WTC11 (cell line): ENCODE measurements at regions not wholly inside any gene's neighbourhood (a gene's known extent, or its start where the extent isn't known, plus 50 kb on each side); places are given as distances from the start of the nearest gene placed in this dataset.

Experiments
- ATAC-seq: fragments of 200-7000 bp; cut with Tn5 transposase; 2 replicates; pipeline ENCODE4 v1.10.0; 2021; ENCODE audit warnings: mild to moderate bottlenecking, moderate library complexity
- CTCF ChIA-PET: fragments of 300-600 bp; sonication (Branson Sonifier 250); formaldehyde crosslinking; loops from one replicate; lab custom pipeline; 2021; ENCODE audit warnings: antibody characterized with exemption; lab: Charles Lee
- POLR2A ChIA-PET: fragments of 350-600 bp; sonication (Branson Sonifier 250); formaldehyde crosslinking; loops from one replicate; lab custom pipeline; 2021; ENCODE audit warnings: antibody characterized with exemption; lab: Charles Lee
- DNase-seq: peaks from one replicate; pipeline ENCODE4 v3.0.0; 2021; ENCODE audit warnings: low spot score
- H3K27ac Mint-ChIP-seq: 2 replicates; pipeline ENCODE4 v1.8.0; 2021; ENCODE audit warnings: mixed read lengths
- H3K27me3 Mint-ChIP-seq: 2 replicates; pipeline ENCODE4 v1.8.0; 2021; ENCODE audit warnings: low read depth, mild to moderate bottlenecking, moderate library complexity, mixed read lengths
- H3K36me3 Mint-ChIP-seq: 2 replicates; pipeline ENCODE4 v1.8.0; 2021; ENCODE audit warnings: mixed read lengths
- H3K4me1 Mint-ChIP-seq: 2 replicates; pipeline ENCODE4 v1.8.0; 2022; ENCODE audit warnings: mixed read lengths
- H3K4me3 Mint-ChIP-seq: 2 replicates; pipeline ENCODE4 v1.8.0; 2021; ENCODE audit warnings: mild to moderate bottlenecking, moderate library complexity, mixed read lengths
- H3K9me3 Mint-ChIP-seq: 2 replicates; pipeline ENCODE4 v1.8.0; 2021; ENCODE audit warnings: mixed read lengths
- E2F4 ChIP-seq: sonication (generic); formaldehyde crosslinking; IDR thresholded peaks from 2 replicates; pipeline ENCODE4 v1.8.1; 2022; ENCODE audit warnings: low read depth, mild to moderate bottlenecking, moderate library complexity, missing genetic modification reagents, borderline replicate concordance
- FOXJ3 ChIP-seq: sonication (generic); formaldehyde crosslinking; IDR thresholded peaks from 2 replicates; pipeline ENCODE4 v1.9.0; 2021; ENCODE audit warnings: missing genetic modification reagents, mild to moderate bottlenecking, borderline replicate concordance
- HMGXB4 ChIP-seq: sonication (generic); formaldehyde crosslinking; IDR thresholded peaks from 2 replicates; pipeline ENCODE4 v1.8.1; 2023; ENCODE audit warnings: mild to moderate bottlenecking, moderate library complexity, missing genetic modification reagents
- JUN ChIP-seq: sonication (generic); formaldehyde crosslinking; IDR thresholded peaks from 2 replicates; pipeline ENCODE4 v1.8.0; 2023; ENCODE audit warnings: mild to moderate bottlenecking, missing genetic modification reagents
- MLX ChIP-seq: sonication (generic); formaldehyde crosslinking; IDR thresholded peaks from 2 replicates; pipeline ENCODE4 v1.8.1; 2023; ENCODE audit warnings: mild to moderate bottlenecking, missing genetic modification reagents, moderate library complexity
- NFE2L1 ChIP-seq: sonication (generic); formaldehyde crosslinking; IDR thresholded peaks from 2 replicates; pipeline ENCODE4 v1.8.1; 2023; ENCODE audit warnings: missing genetic modification reagents
- OVOL2 ChIP-seq: fragments of 250-450 bp; sonication (Bioruptor Pico); IDR thresholded peaks from 2 replicates; pipeline ENCODE4 v1.9.0; 2021; ENCODE audit warnings: mild to moderate bottlenecking, borderline replicate concordance
- PRDM15 ChIP-seq: sonication (generic); formaldehyde crosslinking; IDR thresholded peaks from 2 replicates; pipeline ENCODE4 v1.8.0; 2022; ENCODE audit warnings: missing genetic modification reagents
- PRRX2 ChIP-seq: fragments of 250-450 bp; sonication (Bioruptor Pico); IDR thresholded peaks from 2 replicates; pipeline ENCODE4 v1.8.0; 2021; ENCODE audit warnings: mild to moderate bottlenecking
- SMAD3 ChIP-seq: sonication (generic); formaldehyde crosslinking; IDR thresholded peaks from 2 replicates; pipeline ENCODE4 v1.8.0; 2022; ENCODE audit warnings: missing genetic modification reagents, mild to moderate bottlenecking, borderline replicate concordance
- TEAD1 ChIP-seq: sonication (generic); formaldehyde crosslinking; IDR thresholded peaks from 2 replicates; pipeline ENCODE4 v1.8.0; 2022; ENCODE audit warnings: mild to moderate bottlenecking, missing genetic modification reagents
- TEAD4 ChIP-seq: sonication (generic); formaldehyde crosslinking; IDR thresholded peaks from 2 replicates; pipeline ENCODE4 v1.8.0; 2022; ENCODE audit warnings: mild to moderate bottlenecking, missing genetic modification reagents
- ZMAT4 ChIP-seq: fragments of 250-450 bp; sonication (Bioruptor Pico); IDR thresholded peaks from 2 replicates; pipeline ENCODE4 v1.9.0; 2021; ENCODE audit warnings: mild to moderate bottlenecking
- ZNF138 ChIP-seq: sonication (generic); formaldehyde crosslinking; conservative IDR thresholded peaks from 2 replicates; pipeline ENCODE4 v1.8.1; 2022; ENCODE audit warnings: mild to moderate bottlenecking, moderate library complexity, missing genetic modification reagents
- ZNF317 ChIP-seq: sonication (generic); formaldehyde crosslinking; IDR thresholded peaks from 2 replicates; pipeline ENCODE4 v1.8.1; 2023; ENCODE audit warnings: low read depth, mild to moderate bottlenecking, moderate library complexity, missing genetic modification reagents, borderline replicate concordance
- ZNF416 ChIP-seq: fragments of 250-450 bp; sonication (Bioruptor Pico); IDR thresholded peaks from 2 replicates; pipeline ENCODE4 v1.9.0; 2021; ENCODE audit warnings: mild to moderate bottlenecking, inconsistent platforms
- ZNF425 ChIP-seq: fragments of 250-450 bp; sonication (Bioruptor Pico); conservative IDR thresholded peaks from 2 replicates; pipeline ENCODE4 v1.9.0; 2021; ENCODE audit warnings: mild to moderate bottlenecking
- ZNF671 ChIP-seq: fragments of 250-450 bp; sonication (Bioruptor Pico); IDR thresholded peaks from 2 replicates; pipeline ENCODE4 v1.8.0; 2021; ENCODE audit warnings: mild to moderate bottlenecking
- TF ChIP-seq, protein P1 (sequence below): sonication (generic); formaldehyde crosslinking; IDR thresholded peaks from 2 replicates; pipeline ENCODE4 v1.8.1; 2023; ENCODE audit warnings: mild to moderate bottlenecking, missing genetic modification reagents, moderate library complexity
- TF ChIP-seq, protein P2 (sequence below): sonication (generic); formaldehyde crosslinking; IDR thresholded peaks from 2 replicates; pipeline ENCODE4 v1.8.0; 2022; ENCODE audit warnings: mild to moderate bottlenecking, missing genetic modification reagents

DNA sequence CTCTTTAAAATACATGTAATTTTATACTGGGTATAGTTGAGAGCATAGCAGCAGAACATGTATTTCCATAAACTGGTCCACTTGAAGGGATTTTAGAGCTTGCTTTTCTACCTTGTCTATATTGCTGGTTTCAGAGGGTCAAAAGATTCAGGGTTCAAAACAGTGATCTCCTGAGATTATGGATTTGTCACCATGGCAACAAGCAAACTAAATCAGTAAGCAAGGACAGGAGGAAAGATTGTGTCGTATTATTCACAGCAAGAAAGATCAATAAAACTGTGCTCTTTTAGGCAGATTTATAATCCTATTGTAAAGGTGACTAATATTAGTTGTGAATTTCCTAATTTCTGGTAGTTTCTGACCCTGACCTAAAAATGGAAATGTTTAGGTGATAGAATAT lies 496.4 kb downstream of the LMO7 start (continued):
- TF ChIP-seq ZNF425 (CRISPR knock-in tag) (no peak), NFE2L1 (CRISPR knock-in tag) (no peak), ZNF317 (CRISPR knock-in tag) (no peak), JUN (CRISPR knock-in tag) (no peak), FOXJ3 (CRISPR knock-in tag) (no peak)

- H3K9me3 Mint-ChIP-seq: peaks cover 6% of the 10 kb centered on the region
- H3K36me3 Mint-ChIP-seq: no peaks in the 10 kb centered on the region
- CTCF ChIA-PET: no interaction called here
- H3K27ac Mint-ChIP-seq: no peak overlapping the region
- DNase-seq (no peak), ATAC-seq (no peak)
- H3K4me3 Mint-ChIP-seq: no peak overlapping the region
- no peaks in the 10 kb centered on the region for H3K4me1 Mint-ChIP-seq
- POLR2A ChIA-PET: no interaction called here
- H3K27me3 Mint-ChIP-seq: no peaks in the 10 kb centered on the region
- no peak for TF ChIP-seq MLX
- no peak for TF ChIP-seq SMAD3 (CRISPR knock-in tag)
- TF ChIP-seq, protein P1, sequence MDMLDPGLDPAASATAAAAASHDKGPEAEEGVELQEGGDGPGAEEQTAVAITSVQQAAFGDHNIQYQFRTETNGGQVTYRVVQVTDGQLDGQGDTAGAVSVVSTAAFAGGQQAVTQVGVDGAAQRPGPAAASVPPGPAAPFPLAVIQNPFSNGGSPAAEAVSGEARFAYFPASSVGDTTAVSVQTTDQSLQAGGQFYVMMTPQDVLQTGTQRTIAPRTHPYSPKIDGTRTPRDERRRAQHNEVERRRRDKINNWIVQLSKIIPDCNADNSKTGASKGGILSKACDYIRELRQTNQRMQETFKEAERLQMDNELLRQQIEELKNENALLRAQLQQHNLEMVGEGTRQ: no peak
- no peak for TF ChIP-seq E2F4
- TF ChIP-seq ZNF671 (CRISPR knock-in tag): no peak
- TF ChIP-seq, protein P2, sequence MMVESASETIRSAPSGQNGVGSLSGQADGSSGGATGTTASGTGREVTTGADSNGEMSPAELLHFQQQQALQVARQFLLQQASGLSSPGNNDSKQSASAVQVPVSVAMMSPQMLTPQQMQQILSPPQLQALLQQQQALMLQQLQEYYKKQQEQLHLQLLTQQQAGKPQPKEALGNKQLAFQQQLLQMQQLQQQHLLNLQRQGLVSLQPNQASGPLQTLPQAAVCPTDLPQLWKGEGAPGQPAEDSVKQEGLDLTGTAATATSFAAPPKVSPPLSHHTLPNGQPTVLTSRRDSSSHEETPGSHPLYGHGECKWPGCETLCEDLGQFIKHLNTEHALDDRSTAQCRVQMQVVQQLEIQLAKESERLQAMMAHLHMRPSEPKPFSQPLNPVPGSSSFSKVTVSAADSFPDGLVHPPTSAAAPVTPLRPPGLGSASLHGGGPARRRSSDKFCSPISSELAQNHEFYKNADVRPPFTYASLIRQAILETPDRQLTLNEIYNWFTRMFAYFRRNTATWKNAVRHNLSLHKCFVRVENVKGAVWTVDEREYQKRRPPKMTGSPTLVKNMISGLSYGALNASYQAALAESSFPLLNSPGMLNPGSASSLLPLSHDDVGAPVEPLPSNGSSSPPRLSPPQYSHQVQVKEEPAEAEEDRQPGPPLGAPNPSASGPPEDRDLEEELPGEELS (CRISPR knock-in tag): no peak
- TF ChIP-seq ZNF416 (CRISPR knock-in tag): no peak
- TF ChIP-seq TEAD4 (CRISPR knock-in tag): no peak
- TF ChIP-seq OVOL2: no peak
These were observed 495.4 kb downstream of the LMO7 start for GRCh38 chr13:76131551-76131950.

- H3K4me1 Mint-ChIP-seq: no peaks in the 10 kb centered on the region
- peaks cover 6% of the 10 kb centered on the region; the same call in 1 of the 2 replicates for H3K36me3 Mint-ChIP-seq
- DNase-seq (no peak), ATAC-seq (no peak)
- H3K27ac Mint-ChIP-seq: no peak overlapping the region
- H3K9me3 Mint-ChIP-seq: peaks cover 22% of the 10 kb centered on the region
- TF ChIP-seq ZMAT4 (CRISPR knock-in tag) (no peak), TEAD1 (CRISPR knock-in tag) (no peak), PRRX2 (CRISPR knock-in tag) (no peak), ZNF138 (CRISPR knock-in tag) (no peak), PRDM15 (no peak), HMGXB4 (CRISPR knock-in tag) (no peak)
- ChIA-PET CTCF (interaction anchor here (0.7 kb wide), 1 partner anchor 342 kb away, joined by 3 read pairs; no protein-coding TSS in a partner anchor), POLR2A (interaction anchor here (0.7 kb wide), 1 partner anchor 407 kb away, joined by 5 read pairs; no protein-coding TSS in a partner anchor)
- H3K27me3 Mint-ChIP-seq: no peaks in the 10 kb centered on the region
- H3K4me3 Mint-ChIP-seq: no peak overlapping the region
These were observed 493.3 kb downstream of the LMO7 start for GRCh38 chr13:76129305-76130000.
